ENCODE measurements at regions not wholly inside any gene's neighbourhood (a gene's known extent, or its start where the extent isn't known, plus 50 kb on each side); places are given as distances from the start of the nearest gene placed in this dataset.
A peak's percentile ranks its signal among the peaks of the same experiment; 100 is the strongest.
"Not testable (repeated sequence)": the region's sequence is repeated elsewhere in the genome, so short reads cannot be mapped to it uniquely, and the experiment has no call there.

GRCh38 chr3:127520993-127521392, 69.5 kb downstream of the TPRA1 start:
- no peak for DNase-seq

- DNase-seq: no peak
These were observed 72.0 kb downstream of the TPRA1 start for GRCh38 chr3:127518456-127519081.

- DNase-seq: no peak
These were observed 78.3 kb downstream of the TPRA1 start for GRCh38 chr3:127512256-127512655.

GRCh38 chr3:127501177-127501576, 89.4 kb downstream of the TPRA1 start:
- DNase-seq: no peak

- no peak for DNase-seq
These were observed 92.9 kb downstream of the TPRA1 start for GRCh38 chr3:127497676-127498075.

GRCh38 chr3:127497166-127497565, 93.4 kb downstream of the TPRA1 start:
- DNase-seq: no peak

- no peak for DNase-seq
These were observed 94.5 kb downstream of the TPRA1 start for GRCh38 chr3:127495821-127496655.

- no peak for DNase-seq
These were observed 96.4 kb downstream of the TPRA1 start for GRCh38 chr3:127493924-127494646.

GRCh38 chr3:127492426-127492825, 98.1 kb downstream of the TPRA1 start:
- no peak for DNase-seq

- DNase-seq: no peak
These were observed 98.6 kb downstream of the TPRA1 start for GRCh38 chr3:127491909-127492308.

- DNase-seq: no peak
These were observed 99.2 kb downstream of the TPRA1 start for GRCh38 chr3:127491323-127491722.

GRCh38 chr3:127491024-127491305, 99.6 kb downstream of the TPRA1 start:
- not testable (repeated sequence) for DNase-seq

- peak; percentile 68 to 78 for DNase-seq
These were observed 100.1 kb downstream of the TPRA1 start for GRCh38 chr3:127490271-127491023.

GRCh38 chr3:127489357-127489756, 101.2 kb downstream of the TPRA1 start:
- no peak for DNase-seq

GRCh38 chr3:127488740-127489139, 101.8 kb downstream of the TPRA1 start:
- DNase-seq: no peak

- no peak for DNase-seq
These were observed 102.3 kb downstream of the TPRA1 start for GRCh38 chr3:127488141-127488672.

GRCh38 chr3:127487196-127487595, 103.3 kb downstream of the TPRA1 start:
- DNase-seq: no peak

GRCh38 chr3:127486321-127486944, 104.1 kb downstream of the TPRA1 start:
- no peak for DNase-seq

- DNase-seq: no peak
These were observed 105.0 kb downstream of the TPRA1 start for GRCh38 chr3:127485396-127486170.

- DNase-seq: no peak
These were observed 105.7 kb downstream of the TPRA1 start for GRCh38 chr3:127484601-127485388.
